Large intestine (tissue), 3 donors: ENCODE measurements at regions not wholly inside any gene's neighbourhood (a gene's known extent, or its start where the extent isn't known, plus 50 kb on each side); places are given as distances from the start of the nearest gene placed in this dataset.

Experiments
- DNase-seq, 2 donors: peaks; one replicate each; pipeline versions ENCODE4 v3.0.0 to v3.0.0-alpha.2; 2013
- H3K27ac ChIP-seq: one replicate; pipeline ENCODE4 v1.5.1; 2013; ENCODE audit warnings: low read length
- H3K27me3 ChIP-seq: 2 replicates; pipeline ENCODE4 v1.6.1; 2013; ENCODE audit warnings: low read length; ENCODE audit not compliant: control insufficient read depth, insufficient read depth
- H3K36me3 ChIP-seq: 2 replicates; pipeline ENCODE4 v1.6.1; 2013; ENCODE audit warnings: low read length; ENCODE audit not compliant: control insufficient read depth, insufficient read depth
- H3K4me1 ChIP-seq: one replicate; pipeline ENCODE4 v1.6.1; 2013; ENCODE audit warnings: low read length; ENCODE audit not compliant: control insufficient read depth, insufficient read depth
- H3K4me3 ChIP-seq: one replicate; pipeline ENCODE4 v1.5.1; 2013; ENCODE audit warnings: low read length
- H3K9me3 ChIP-seq: one replicate; pipeline ENCODE4 v1.6.1; 2013; ENCODE audit warnings: mild to moderate bottlenecking, low read depth, low read length, moderate library complexity; ENCODE audit not compliant: control insufficient read depth
- WGBS: methylation state at CpG from one replicate; pipeline ENCODE4 v1.1.5; 2013; ENCODE audit warnings: low lambda C conversion rate; ENCODE audit not compliant: insufficient coverage; 5-methylcytosine and 5-hydroxymethylcytosine counted together

DNA sequence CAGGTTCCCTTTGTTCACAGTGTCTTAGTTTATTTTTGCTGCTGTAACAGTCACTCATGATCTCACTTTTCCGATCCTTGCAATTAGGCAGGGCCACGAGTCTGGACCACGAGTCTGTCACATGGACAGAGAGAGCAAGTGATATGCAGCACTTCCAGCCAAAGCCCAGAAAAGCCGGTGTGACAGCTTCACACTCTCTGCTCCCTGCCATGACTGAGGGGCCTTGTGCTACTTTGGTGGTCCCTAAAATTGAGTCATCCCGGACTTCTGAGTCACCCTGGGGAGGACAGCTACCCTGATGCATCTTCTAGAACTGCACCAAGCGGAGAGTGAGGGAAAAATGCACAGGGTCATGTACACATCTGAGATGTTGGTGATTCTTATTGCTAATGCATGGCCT lies 179.6 kb downstream of the EFNB2 start:
- Histone ChIP-seq H3K27ac (no peak overlapping the region), H3K36me3 (no peaks in the 10 kb centered on the region), H3K4me3 (no peak overlapping the region), H3K9me3 (no peaks in the 10 kb centered on the region), H3K27me3 (no peaks in the 10 kb centered on the region), H3K4me1 (no peaks in the 10 kb centered on the region)
- WGBS: 100% methylated on average over 1 of the region's 6 CpGs
- DNase-seq: no peak

DNA sequence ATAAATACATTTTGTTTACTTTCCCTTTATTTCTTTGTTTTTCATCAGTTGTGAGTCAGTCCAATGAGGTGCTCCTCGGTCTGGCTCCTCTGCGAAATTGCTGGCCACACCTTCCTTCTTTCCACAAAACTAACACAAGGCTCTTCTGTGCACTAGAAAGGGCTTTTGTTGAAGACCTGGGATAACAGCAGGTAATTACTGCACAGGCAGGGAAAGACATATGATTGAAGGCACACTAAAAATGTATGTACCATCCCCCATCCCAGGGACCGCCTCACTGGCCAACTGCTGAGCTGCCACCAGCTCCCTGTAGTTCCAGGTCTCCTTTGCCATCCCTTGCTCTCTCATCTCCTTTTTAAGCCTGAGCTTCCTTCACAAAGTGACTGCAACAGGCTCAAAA lies 180.5 kb downstream of the EFNB2 start:
- no peak for DNase-seq

DNA sequence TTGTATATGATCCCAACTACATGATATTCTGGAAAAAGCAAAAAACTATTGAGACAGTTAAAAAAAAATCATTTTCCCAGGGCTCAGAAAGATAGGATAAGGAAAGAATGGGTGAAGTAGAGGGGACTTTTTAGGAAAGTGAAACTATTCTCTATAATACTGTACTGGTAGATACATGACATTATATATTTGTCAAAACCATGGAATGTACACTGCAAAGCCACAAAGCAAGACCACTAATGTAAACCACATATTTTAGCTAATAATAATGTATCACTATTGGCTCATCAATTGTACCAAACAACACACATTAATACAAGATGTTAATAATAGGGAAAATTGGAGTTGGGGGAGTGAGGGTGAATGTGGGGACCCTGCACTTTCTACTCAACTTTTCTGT lies 182.6 kb downstream of the EFNB2 start:
- H3K36me3 ChIP-seq: no peaks in the 10 kb centered on the region
- H3K27ac ChIP-seq: no peak overlapping the region
- peaks cover 14% of the 10 kb centered on the region for H3K27me3 ChIP-seq
- peaks cover 9% of the 10 kb centered on the region for H3K4me1 ChIP-seq
- DNase-seq: no peak
- no peak overlapping the region for H3K4me3 ChIP-seq
- no peaks in the 10 kb centered on the region for H3K9me3 ChIP-seq

More for the DNA sequence above, 180.5 kb downstream of the EFNB2 start:
- Histone ChIP-seq H3K4me3 (no peak overlapping the region), H3K27ac (no peak overlapping the region), H3K9me3 (no peaks in the 10 kb centered on the region), H3K4me1 (peaks cover 4% of the 10 kb centered on the region), H3K36me3 (no peaks in the 10 kb centered on the region), H3K27me3 (peaks cover 3% of the 10 kb centered on the region)
- no CpG with 5 or more reads among the region's 3 CpGs for WGBS

DNA sequence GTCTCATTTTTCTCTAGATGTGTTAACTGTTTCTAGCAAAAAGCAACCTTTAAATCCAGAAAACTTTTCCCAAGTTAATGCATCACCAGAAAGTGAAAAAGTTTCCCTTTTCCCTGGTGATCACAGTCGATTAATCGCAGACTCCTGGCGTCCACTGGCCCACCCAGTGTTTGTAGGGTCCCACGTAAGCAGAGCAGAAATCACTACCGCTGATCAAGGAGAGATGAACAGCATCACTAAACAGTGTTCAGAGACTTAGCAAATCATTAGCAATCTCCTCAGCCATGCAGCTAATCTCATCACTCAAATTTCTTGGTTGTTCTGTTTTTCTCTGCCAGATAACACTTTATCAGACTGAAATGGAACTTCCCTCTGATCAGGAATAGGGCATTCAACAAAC lies 184.2 kb downstream of the EFNB2 start:
- no peaks in the 10 kb centered on the region for H3K9me3 ChIP-seq
- H3K36me3 ChIP-seq: no peaks in the 10 kb centered on the region
- H3K27me3 ChIP-seq: peaks cover 14% of the 10 kb centered on the region
- no peak overlapping the region for H3K27ac ChIP-seq
- DNase-seq: no peak
- H3K4me3 ChIP-seq: no peak overlapping the region
- peaks cover 9% of the 10 kb centered on the region for H3K4me1 ChIP-seq
- WGBS: no CpG with 5 or more reads among the region's 5 CpGs

DNA sequence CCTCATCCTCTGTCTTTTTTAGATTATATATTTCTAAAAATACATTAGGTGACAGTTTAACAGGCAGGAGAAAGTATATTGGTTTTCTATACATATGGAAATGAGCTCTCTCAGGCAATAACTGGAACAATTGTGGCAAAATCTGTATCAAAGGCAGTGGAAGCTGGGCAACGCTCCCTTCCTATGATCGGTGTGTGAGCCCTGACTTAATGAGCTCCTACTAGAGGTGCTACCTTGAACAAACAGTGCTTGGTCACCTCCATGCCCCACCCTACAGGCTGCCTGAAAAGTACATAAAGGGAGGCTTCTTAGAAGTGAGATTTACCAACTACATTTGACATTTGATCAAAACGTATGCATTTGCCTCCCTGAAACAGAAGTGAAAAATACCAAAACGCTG lies 185.3 kb downstream of the EFNB2 start:
- Histone ChIP-seq H3K27ac (no peak overlapping the region), H3K4me3 (no peak overlapping the region), H3K4me1 (peaks cover 9% of the 10 kb centered on the region), H3K36me3 (no peaks in the 10 kb centered on the region), H3K27me3 (peaks cover 14% of the 10 kb centered on the region), H3K9me3 (no peaks in the 10 kb centered on the region)
- no CpG with 5 or more reads among the region's 4 CpGs for WGBS
- DNase-seq: peak in 1 of 2 donors; percentile 54

DNA sequence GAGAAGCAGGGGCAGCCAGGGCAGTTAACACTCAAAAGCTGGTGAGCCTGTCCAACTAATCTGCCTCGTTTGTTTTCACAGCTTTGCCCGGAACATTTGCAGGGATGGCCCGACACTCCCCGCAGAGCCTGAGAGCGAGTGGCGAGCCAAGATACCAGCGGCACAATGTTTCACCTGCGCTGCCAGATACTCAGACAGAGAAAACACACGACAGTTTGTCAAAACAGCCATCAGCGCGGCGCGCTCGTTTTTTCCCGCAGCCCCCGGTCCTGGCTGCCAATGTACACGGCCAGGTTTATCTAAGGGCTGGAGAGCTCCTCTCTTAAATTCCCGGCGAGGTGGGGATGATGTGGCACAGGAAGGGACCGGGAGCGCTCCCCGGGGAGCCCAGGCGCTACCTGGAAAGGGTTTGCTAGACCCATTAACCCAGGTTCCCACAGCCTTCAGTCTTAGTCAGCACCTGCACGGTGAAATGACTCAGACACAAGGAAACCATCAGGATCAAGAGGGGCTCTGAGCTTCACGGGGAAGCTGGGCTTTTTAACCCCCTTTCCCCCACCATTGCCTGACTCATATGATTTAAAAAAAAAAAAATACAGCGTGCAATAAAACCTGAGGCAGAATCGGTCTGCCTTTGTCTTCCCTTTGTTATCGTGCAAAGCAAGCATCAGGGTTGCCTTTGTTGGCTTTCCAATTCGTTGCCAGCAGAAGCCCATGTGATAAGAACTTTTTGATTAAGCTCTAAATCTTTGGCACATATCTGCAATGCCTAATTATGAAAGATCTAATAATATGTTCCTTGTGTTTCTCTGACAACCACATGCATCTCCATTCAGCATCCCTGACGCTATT lies 186.2 kb downstream of the EFNB2 start:
- no peaks in the 10 kb centered on the region for H3K9me3 ChIP-seq
- peak overlapping the region; percentile 42 for H3K4me3 ChIP-seq
- 0% methylated on average over 1 of the region's 30 CpGs for WGBS
- DNase-seq: peak in 1 of 2 donors; percentile 75
- H3K27ac ChIP-seq: no peak overlapping the region
- no peaks in the 10 kb centered on the region for H3K36me3 ChIP-seq
- H3K4me1 ChIP-seq: peaks cover 9% of the 10 kb centered on the region
- H3K27me3 ChIP-seq: peaks cover 14% of the 10 kb centered on the region

DNA sequence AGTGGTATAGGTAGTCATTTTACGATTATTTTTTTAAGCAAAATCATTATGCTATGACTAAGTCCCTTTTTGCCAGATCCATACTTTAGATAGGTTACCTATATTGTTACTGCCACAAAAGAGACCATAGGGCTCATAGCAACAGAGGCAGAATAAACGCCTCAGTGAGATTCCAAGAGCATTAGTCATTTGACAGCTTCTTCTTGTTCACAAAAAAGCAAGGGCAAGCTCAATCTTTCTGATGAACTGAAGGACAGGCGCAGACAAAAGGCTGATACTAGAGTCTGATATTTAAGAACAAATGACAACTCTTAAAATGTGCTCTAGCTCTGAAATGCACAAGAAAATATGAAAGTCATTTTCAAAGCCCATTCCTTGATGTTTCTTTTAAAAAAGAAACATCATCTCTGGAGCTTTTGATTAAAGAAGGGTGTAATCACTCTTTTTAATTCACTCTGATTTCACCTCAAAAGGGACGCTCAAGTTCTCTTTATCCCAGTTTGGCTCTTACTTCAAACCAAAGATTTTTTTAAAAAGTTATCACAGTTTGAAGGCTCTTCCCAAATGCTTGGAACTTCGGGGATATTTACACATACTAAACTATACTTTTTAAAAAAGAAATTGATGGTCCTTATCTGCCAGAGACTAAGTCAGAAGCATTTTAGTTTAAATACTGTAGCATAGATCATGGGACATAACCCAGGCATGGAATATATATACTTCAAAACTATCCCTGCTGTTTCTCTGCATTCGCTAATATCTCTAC lies 187.2 kb downstream of the EFNB2 start:
- H3K27me3 ChIP-seq: peaks cover 14% of the 10 kb centered on the region
- no peaks in the 10 kb centered on the region for H3K36me3 ChIP-seq
- 77% methylated on average over 4 of the region's 6 CpGs for WGBS
- DNase-seq: no peak
- no peak overlapping the region for H3K27ac ChIP-seq
- H3K4me3 ChIP-seq: no peak overlapping the region
- H3K9me3 ChIP-seq: no peaks in the 10 kb centered on the region
- H3K4me1 ChIP-seq: peaks cover 13% of the 10 kb centered on the region

DNA sequence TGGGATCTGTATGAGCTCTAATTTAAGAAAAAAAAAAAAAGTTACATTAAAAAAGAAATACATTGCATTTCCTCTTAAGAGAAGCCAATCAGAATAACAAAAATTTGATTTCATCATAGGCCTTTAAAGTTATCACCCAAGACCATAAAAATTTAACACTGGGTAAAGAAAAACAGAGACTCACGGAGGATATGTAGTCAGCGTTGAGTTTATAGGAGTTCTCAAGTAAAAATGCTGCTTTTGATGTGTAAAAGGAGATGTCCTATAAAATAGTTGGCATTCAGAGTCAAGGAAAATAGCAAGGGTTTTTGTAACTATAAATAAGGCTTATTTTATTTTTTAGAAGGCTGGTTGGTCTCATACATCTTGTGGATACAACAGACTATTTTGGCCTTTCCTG lies 191.1 kb downstream of the EFNB2 start:
- Histone ChIP-seq H3K27me3 (peaks cover 6% of the 10 kb centered on the region), H3K27ac (no peak overlapping the region), H3K4me3 (no peak overlapping the region), H3K36me3 (no peaks in the 10 kb centered on the region), H3K4me1 (peaks cover 8% of the 10 kb centered on the region), H3K9me3 (peaks cover 6% of the 10 kb centered on the region)
- WGBS: 18% methylated on average over 2 of the region's 2 CpGs
- no peak for DNase-seq

DNA sequence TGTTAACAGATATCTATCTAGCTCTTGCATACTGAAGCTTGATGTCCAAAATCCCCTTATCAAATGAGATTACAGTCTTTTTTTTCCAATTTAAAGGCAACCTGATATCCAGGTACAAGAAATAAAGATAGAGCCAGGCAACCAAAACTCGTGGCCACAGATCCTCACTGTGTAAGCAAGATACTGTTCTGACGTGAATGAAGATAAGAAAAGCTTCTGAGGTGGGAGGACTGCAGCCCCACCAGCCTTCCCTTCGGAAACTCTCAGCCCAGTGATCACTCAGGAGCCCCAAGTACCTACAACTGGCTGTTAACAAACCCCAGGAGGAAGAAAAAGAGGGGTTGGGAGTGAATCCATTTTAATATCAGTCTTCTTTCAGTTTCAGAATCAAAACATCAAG lies 191.6 kb downstream of the EFNB2 start:
- H3K27ac ChIP-seq: peak overlapping the region; percentile 8
- no CpG with 5 or more reads among the region's 3 CpGs for WGBS

DNA sequence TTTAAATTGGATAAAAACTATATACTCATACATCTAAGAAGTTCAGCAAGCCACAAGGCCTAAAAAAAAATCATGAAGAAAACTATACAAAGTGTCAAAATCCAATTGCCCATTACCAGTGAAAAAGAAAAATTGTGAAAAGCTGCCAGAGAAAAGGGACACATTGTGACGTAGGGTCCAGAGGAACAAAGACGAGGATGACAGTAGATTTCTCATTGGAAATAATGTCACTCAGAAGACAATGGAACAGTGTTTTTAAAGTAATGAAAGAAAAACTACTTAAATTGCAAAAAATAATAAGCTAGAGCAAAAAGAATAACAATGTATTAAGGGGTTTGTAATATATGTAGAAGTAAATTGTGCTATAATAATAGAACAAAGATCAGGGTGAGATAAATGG lies 195.2 kb downstream of the EFNB2 start:
- Histone ChIP-seq H3K4me1 (peaks cover 6% of the 10 kb centered on the region), H3K27ac (no peak overlapping the region), H3K4me3 (no peak overlapping the region), H3K36me3 (no peaks in the 10 kb centered on the region), H3K27me3 (no peaks in the 10 kb centered on the region), H3K9me3 (peaks cover 6% of the 10 kb centered on the region)
- DNase-seq: no peak
- 94% methylated on average over 2 of the region's 2 CpGs for whole genome bisulfite sequencing

More for the DNA sequence above, 191.6 kb downstream of the EFNB2 start:
- Histone ChIP-seq H3K36me3 (no peaks in the 10 kb centered on the region), H3K9me3 (peaks cover 6% of the 10 kb centered on the region), H3K27me3 (peaks cover 2% of the 10 kb centered on the region), H3K4me3 (peak overlapping the region; percentile 19), H3K4me1 (peaks cover 6% of the 10 kb centered on the region)
- peak in 1 of 2 donors; percentile 61 for DNase-seq
